Endothelial cell of umbilical vein (primary cell): ENCODE measurements at regions not wholly inside any gene's neighbourhood (a gene's known extent, or its start where the extent isn't known, plus 50 kb on each side); places are given as distances from the start of the nearest gene placed in this dataset.

Experiments
- BruUV-seq: library from RNA; stranded (reverse); fragments of 400-500 nt; replicated peaks from 2 replicates; lab custom pipeline; 2021; lab: Mats Ljungman, UMichigan
- CTCF ChIA-PET: fragments of 300-600, 350-600 bp; sonication (Branson Sonifier 250); formaldehyde crosslinking; loops from one replicate; lab custom pipeline; 2021; ENCODE audit warnings: antibody characterized with exemption, inconsistent platforms; lab: Charles Lee
- POLR2A ChIA-PET: fragments of 300-600, 350-600 bp; sonication (Branson Sonifier 250); formaldehyde crosslinking; loops from one replicate; lab custom pipeline; 2021; ENCODE audit warnings: antibody characterized with exemption, inconsistent platforms; lab: Charles Lee
- DNase-seq: peaks from one replicate; pipeline ENCODE4 v3.0.0-alpha.2; 2011; ENCODE audit warnings: low read depth, low spot score
- FAIRE-seq: peaks from 2 replicates; lab custom pipeline; 2011; peaks lifted over from hg19 to GRCh38; lab: Jason Lieb, UNC
- H2AFZ ChIP-seq: 2 replicates; pipeline ENCODE4 v1.6.0; 2012; ENCODE audit warnings: low read depth, low read length, control low read depth, inconsistent platforms
- H3K27ac ChIP-seq: 2 replicates; pipeline ENCODE4 v1.5.1; 2011; ENCODE audit warnings: low read depth, mild to moderate bottlenecking, control low read depth, low read length, moderate library complexity; ENCODE audit not compliant: insufficient read depth
- H3K27me3 ChIP-seq, 2 experiments: 2 replicates each; pipeline versions ENCODE4 v1.6.0 to v1.6.1; 2011; ENCODE audit warnings: low read length in 2 of 2, mixed read lengths in 1 of 2; ENCODE audit not compliant: control insufficient read depth in 2 of 2, insufficient read depth in 2 of 2
- H3K36me3 ChIP-seq, 2 experiments: 2 replicates in 1 of 2; 3 replicates in 1 of 2; pipeline ENCODE4 v1.5.1; 2011; ENCODE audit warnings: low read length in 2 of 2, mild to moderate bottlenecking in 1 of 2, moderate library complexity in 1 of 2; ENCODE audit not compliant: control insufficient read depth in 2 of 2, insufficient read depth in 2 of 2; ENCODE audit errors: extremely low read depth in 1 of 2
- H3K4me1 ChIP-seq: 3 replicates; pipeline ENCODE4 v1.5.1; 2011; ENCODE audit warnings: mild to moderate bottlenecking, low read length; ENCODE audit not compliant: control insufficient read depth, insufficient read depth; ENCODE audit errors: extremely low read depth
- H3K4me2 ChIP-seq: 2 replicates; pipeline ENCODE4 v1.6.1; 2011; ENCODE audit warnings: low read length, control low read depth, mixed read lengths; ENCODE audit not compliant: insufficient read depth
- H3K4me3 ChIP-seq, 3 experiments: fragments of 200-600 bp in 1 of 3; sonication (generic), shearing (Covaris generic) in 1 of 3; replicated peaks in 1 of 3; 2 replicates each; pipeline ENCODE4 v1.5.1; 2011 to 2016; ENCODE audit warnings: control low read depth in 3 of 3, low read length in 3 of 3, mild to moderate bottlenecking in 2 of 3, inconsistent platforms in 1 of 3, low read depth in 1 of 3, moderate library complexity in 1 of 3; ENCODE audit not compliant: insufficient read depth in 1 of 3
- H3K79me2 ChIP-seq: 2 replicates; pipeline ENCODE4 v1.6.0; 2012; ENCODE audit warnings: low read length, inconsistent platforms; ENCODE audit not compliant: control insufficient read depth, insufficient read depth
- H3K9ac ChIP-seq: replicated peaks from 2 replicates; pipeline ENCODE3; 2011; ENCODE audit warnings: low read length, control low read depth; ENCODE audit not compliant: insufficient read depth; ENCODE audit errors: extremely low read depth
- H3K9me1 ChIP-seq: replicated peaks from 3 replicates; pipeline ENCODE4 v1.6.0; 2011; ENCODE audit warnings: mild to moderate bottlenecking, low read length; ENCODE audit not compliant: control insufficient read depth, insufficient read depth; ENCODE audit errors: extremely low read depth
- H3K9me3 ChIP-seq: replicated peaks from 2 replicates; pipeline ENCODE4 v1.5.1; 2012; ENCODE audit warnings: low read length, inconsistent platforms; ENCODE audit not compliant: control insufficient read depth, insufficient read depth
- H4K20me1 ChIP-seq: replicated peaks from 2 replicates; pipeline ENCODE3; 2011; ENCODE audit warnings: mild to moderate bottlenecking, low read length; ENCODE audit not compliant: control insufficient read depth, insufficient read depth; ENCODE audit errors: extremely low read depth
- CTCF ChIP-seq, 2 donors: IDR thresholded peaks; 1 replicate in 1 of 2; 2 replicates in 1 of 2; pipeline ENCODE4 v1.5.1; 2011; ENCODE audit warnings: low read length in 2 of 2, mild to moderate bottlenecking in 2 of 2, moderate library complexity in 2 of 2, control low read depth in 1 of 2, inconsistent platforms in 1 of 2, low read depth in 1 of 2; ENCODE audit not compliant: insufficient read depth in 1 of 2; ENCODE audit errors: extremely low read depth in 1 of 2
- EZH2 ChIP-seq: IDR thresholded peaks from 2 replicates; pipeline ENCODE4 v1.6.1; 2012; ENCODE audit warnings: borderline replicate concordance, low read depth, mild to moderate bottlenecking, moderate library complexity, low read length, inconsistent platforms; ENCODE audit not compliant: severe bottlenecking
- FOS ChIP-seq: IDR thresholded peaks from 2 replicates; pipeline ENCODE4 v1.6.1; 2011; ENCODE audit warnings: mild to moderate bottlenecking, low read length, moderate library complexity, borderline replicate concordance; ENCODE audit not compliant: insufficient read depth
- GATA2 ChIP-seq: IDR thresholded peaks from 2 replicates; pipeline ENCODE4 v1.7.0; 2011; ENCODE audit warnings: low read depth, mild to moderate bottlenecking, moderate library complexity, mixed read lengths, low read length; ENCODE audit not compliant: insufficient read length, insufficient read depth
- JUN ChIP-seq: IDR thresholded peaks from 2 replicates; pipeline ENCODE4 v1.6.1; 2011; ENCODE audit warnings: borderline replicate concordance, low read depth; ENCODE audit not compliant: insufficient read length, insufficient read depth
- MAX ChIP-seq: IDR thresholded peaks from 2 replicates; pipeline ENCODE4 v1.6.1; 2011; ENCODE audit not compliant: insufficient read depth, insufficient read length
- MYC ChIP-seq: IDR thresholded peaks from one replicate; pipeline ENCODE4 v1.6.1; 2011; ENCODE audit warnings: mild to moderate bottlenecking, low read depth, low read length
- POLR2A ChIP-seq: IDR thresholded peaks from 2 replicates; pipeline ENCODE4 v1.6.1; 2012; ENCODE audit warnings: low read depth, mild to moderate bottlenecking, control low read depth, low read length
- POLR2AphosphoS5 ChIP-seq: IDR thresholded peaks from 2 replicates; pipeline ENCODE4 v1.6.1; 2012; ENCODE audit warnings: low read depth, mild to moderate bottlenecking, control low read depth, low read length, moderate library complexity; ENCODE audit not compliant: insufficient read depth
- dilution Hi-C: fragments of 300-500 bp; cut with MboI; formaldehyde crosslinking; loops from one replicate; pipeline ENCODE4 v1.15.0; 2019; ENCODE audit warnings: low sequenced_read_pairs; ENCODE audit not compliant: extremely low pct_ligation_motif_present
- intact Hi-C: fragments of 100-400 bp; cut with micrococcal nuclease; formaldehyde crosslinking; loops from one replicate; pipeline ENCODE4 v1.10.0; 2022

DNA sequence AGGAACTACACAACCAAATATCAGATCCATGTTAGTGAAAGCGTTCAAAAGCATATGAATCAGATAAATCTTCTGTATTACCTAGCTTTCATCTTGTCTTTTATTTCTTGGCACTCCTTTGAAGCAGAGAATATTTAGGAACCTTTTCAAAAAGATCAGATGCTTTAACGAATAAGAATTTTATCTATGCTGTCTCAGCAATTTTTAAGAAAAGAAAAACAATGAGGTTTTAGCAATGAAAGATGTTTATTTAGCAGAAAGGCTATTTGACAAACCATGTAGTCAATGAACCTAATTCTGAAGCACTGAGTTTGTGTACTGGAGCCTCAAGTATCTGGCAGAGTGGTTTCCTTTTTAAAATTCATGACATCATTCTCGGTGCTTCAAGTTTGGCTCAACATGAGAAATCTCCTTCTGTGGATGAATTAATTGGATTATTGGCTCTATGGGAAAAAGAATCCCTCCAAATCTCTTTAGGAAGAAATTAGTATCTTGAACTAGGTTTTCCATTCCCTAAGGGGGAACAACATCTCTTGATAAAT, 534.7 kb downstream of the CAAP1 start:
- dilution Hi-C loops (no loop called here), intact Hi-C loops (no loop called here)
- DNase-seq, result no peak
- Histone ChIP-seq H3K4me3 (no peak overlapping the region), H3K79me2 (no peaks in the 10 kb centered on the region), H3K4me1 (no peaks in the 10 kb centered on the region), H3K9me3 (no peaks in the 10 kb centered on the region), H3K36me3 (no peaks in the 10 kb centered on the region), H3K27ac (no peak overlapping the region), H3K9me1 (no peaks in the 10 kb centered on the region), H3K4me2 (no peak overlapping the region), H2AFZ (no peak overlapping the region), H4K20me1 (no peaks in the 10 kb centered on the region), H3K9ac (no peak overlapping the region), H3K27me3 (no peaks in the 10 kb centered on the region)
- TF ChIP-seq POLR2A (no peak), CTCF (IDR thresholded peaks at IDR 0.05; ENCODE audit: extremely low read depth in 1 of 2, insufficient read depth in 1 of 2, low read depth in 1 of 2, low read length in 2 of 2) (no peak), POLR2AphosphoS5 (no peak), EZH2 (no peak), MAX (no peak), FOS (no peak), GATA2 (no peak), JUN (no peak), MYC (no peak)
- ChIA-PET POLR2A (interaction anchor here (0.6 kb wide), 1 partner anchor 1678 kb away, joined by 7 read pairs; no protein-coding TSS in a partner anchor), CTCF (no interaction called here)
- no peak for FAIRE-seq
- no TSS peak for BruUV-seq
